HG02981 (cell line): ENCODE measurements at regions not wholly inside any gene's neighbourhood (a gene's known extent, or its start where the extent isn't known, plus 50 kb on each side); places are given as distances from the start of the nearest gene placed in this dataset.

Experiments used
- ATAC-seq: cut with Tn5 transposase; IDR thresholded peaks from one replicate; pipeline ENCODE4 v1.9.1; 2021; ENCODE audit warnings: mild to moderate bottlenecking, moderate library complexity; ENCODE audit not compliant: unreplicated experiment

- no peak for ATAC-seq
Observed at GRCh38 chr13:63367522-63368198, 1952.0 kb upstream of the PCDH20 start.

- ATAC-seq = no peak
Observed at GRCh38 chr13:63364159-63364558, 1948.5 kb upstream of the PCDH20 start.

GRCh38 chr13:63351533-63351932, 1935.9 kb upstream of the PCDH20 start:
- no peak for ATAC-seq

GRCh38 chr13:63351081-63351480, 1935.4 kb upstream of the PCDH20 start:
- no peak for ATAC-seq

GRCh38 chr13:63345835-63346234, 1930.2 kb upstream of the PCDH20 start:
- ATAC-seq = no peak

GRCh38 chr13:63344711-63345110, 1929.1 kb upstream of the PCDH20 start:
- ATAC-seq = no peak

GRCh38 chr13:63337921-63338320, 1922.3 kb upstream of the PCDH20 start:
- no peak for ATAC-seq

- no peak for ATAC-seq
Observed at GRCh38 chr13:63337041-63337440, 1921.4 kb upstream of the PCDH20 start.

- ATAC-seq = no peak
Observed at GRCh38 chr13:63336549-63336948, 1920.9 kb upstream of the PCDH20 start.

GRCh38 chr13:63327584-63327983, 1911.9 kb upstream of the PCDH20 start:
- no peak for ATAC-seq

- ATAC-seq = no peak
Observed at GRCh38 chr13:63323441-63323840, 1907.8 kb upstream of the PCDH20 start.

- ATAC-seq = no peak
Observed at GRCh38 chr13:63311587-63311986, 1895.9 kb upstream of the PCDH20 start.

- no peak for ATAC-seq
Observed at GRCh38 chr13:63308549-63309165, 1893.0 kb upstream of the PCDH20 start.

- no peak for ATAC-seq
Observed at GRCh38 chr13:63307228-63307627, 1891.6 kb upstream of the PCDH20 start.

GRCh38 chr13:63305641-63306133, 1890.0 kb upstream of the PCDH20 start:
- ATAC-seq = no peak

GRCh38 chr13:63304497-63304896, 1888.8 kb upstream of the PCDH20 start:
- no peak for ATAC-seq

GRCh38 chr13:63299866-63300394, 1884.3 kb upstream of the PCDH20 start:
- ATAC-seq = no peak

GRCh38 chr13:63297163-63297562, 1881.5 kb upstream of the PCDH20 start:
- ATAC-seq = no peak

GRCh38 chr13:63291701-63292100, 1876.1 kb upstream of the PCDH20 start:
- ATAC-seq = no peak

- no peak for ATAC-seq
Observed at GRCh38 chr13:63288576-63288975, 1872.9 kb upstream of the PCDH20 start.

GRCh38 chr13:63287926-63288325, 1872.3 kb upstream of the PCDH20 start:
- no peak for ATAC-seq

GRCh38 chr13:63285426-63285825, 1869.8 kb upstream of the PCDH20 start:
- no peak for ATAC-seq
